HCT116 (cell line): ENCODE measurements at regions not wholly inside any gene's neighbourhood (a gene's known extent, or its start where the extent isn't known, plus 50 kb on each side); places are given as distances from the start of the nearest gene placed in this dataset.

ENCODE experiments used
- ATAC-seq: fragments of 200-7000 bp; cut with Tn5 transposase; 2 replicates; pipeline ENCODE4 v1.9.1; 2020; ENCODE audit warnings: mild to moderate bottlenecking, moderate library complexity
- BruUV-seq: library from RNA; stranded (reverse); fragments of 400-500 nt; replicated peaks from 2 replicates; lab custom pipeline; 2021; lab: Mats Ljungman, UMichigan
- CTCF ChIA-PET: fragments of 300-600 bp; sonication (Branson Sonifier 250); formaldehyde crosslinking; loops from one replicate; lab custom pipeline; 2021; ENCODE audit warnings: antibody characterized with exemption; lab: Charles Lee
- POLR2A ChIA-PET: fragments of 300-600, 350-600 bp; sonication (Branson Sonifier 250); formaldehyde crosslinking; loops from one replicate; lab custom pipeline; 2021; ENCODE audit warnings: antibody characterized with exemption; lab: Charles Lee
- RAD21 ChIA-PET, 2 experiments: fragments of 300-600 bp; sonication (Branson Sonifier 250); formaldehyde crosslinking; loops; one replicate each; lab custom pipeline; 2023; ENCODE audit warnings: low total read pairs in 2 of 2; ENCODE audit not compliant: uncharacterized antibody in 2 of 2, unreplicated experiment in 2 of 2, low non-redundant PET in 1 of 2; lab: Charles Lee
- DNase-seq: peaks from one replicate; pipeline ENCODE4 v3.0.0-alpha.2; 2010; ENCODE audit warnings: low read depth, low spot score
- H2AFZ ChIP-seq: fragments of 200-600 bp; shearing (Covaris generic), sonication (generic); 2 replicates; pipeline ENCODE4 v1.6.1; 2017; ENCODE audit warnings: low read depth, mixed run types, mixed read lengths, antibody characterized with exemption, low read length; ENCODE audit not compliant: poor library complexity, severe bottlenecking
- H3K27ac ChIP-seq: 2 replicates; pipeline ENCODE4 v1.5.1; 2012; ENCODE audit warnings: low read depth, low read length
- H3K27me3 ChIP-seq: fragments of 200-600 bp; sonication (generic); 2 replicates; pipeline ENCODE4 v1.6.1; 2016; ENCODE audit warnings: mixed run types, low read length, mixed read lengths; ENCODE audit not compliant: insufficient read depth
- H3K36me3 ChIP-seq, 2 experiments: fragments of 200-500 bp in 1 of 2; fragments of 200-600 bp in 1 of 2; sonication (Bioruptor generic) in 1 of 2; sonication (generic) in 1 of 2; 2 replicates each; pipeline versions ENCODE4 v1.5.1 to v1.6.1; 2014 to 2016; ENCODE audit warnings: low read length in 2 of 2, inconsistent platforms in 1 of 2, mixed read lengths in 1 of 2, mixed run types in 1 of 2; ENCODE audit not compliant: insufficient read depth in 2 of 2, control insufficient read depth in 1 of 2
- H3K4me1 ChIP-seq, 2 experiments: fragments of 200-600 bp in 1 of 2; sonication (generic) in 1 of 2; 2 replicates each; pipeline versions ENCODE4 v1.5.1 to v1.6.1; 2012 to 2017; ENCODE audit warnings: low read length in 2 of 2, inconsistent platforms in 1 of 2, mild to moderate bottlenecking in 1 of 2, mixed read lengths in 1 of 2, mixed run types in 1 of 2, moderate library complexity in 1 of 2; ENCODE audit not compliant: insufficient read depth in 2 of 2, control insufficient read depth in 1 of 2
- H3K4me2 ChIP-seq: fragments of 200-600 bp; sonication (generic); 2 replicates; pipeline ENCODE4 v1.6.1; 2017; ENCODE audit warnings: mixed run types, low read length, mixed read lengths
- H3K4me3 ChIP-seq, 2 experiments: fragments of 200-600 bp in 1 of 2; sonication (generic) in 1 of 2; replicated peaks in 1 of 2; 2 replicates each; pipeline ENCODE4 v1.5.1; 2011 to 2016; ENCODE audit warnings: low read length in 2 of 2, control low read depth in 1 of 2, low read depth in 1 of 2, mild to moderate bottlenecking in 1 of 2, mixed read lengths in 1 of 2, mixed run types in 1 of 2
- H3K79me2 ChIP-seq: fragments of 200-600 bp; sonication (generic); 2 replicates; pipeline ENCODE4 v1.6.1; 2017; ENCODE audit warnings: mild to moderate bottlenecking, mixed run types, low read length, moderate library complexity, mixed read lengths; ENCODE audit not compliant: insufficient read depth
- H3K9ac ChIP-seq: fragments of 200-600 bp; sonication (generic); 2 replicates; pipeline ENCODE4 v1.6.1; 2016; ENCODE audit warnings: low read length, mixed read lengths
- H3K9me2 ChIP-seq: fragments of 200-600 bp; sonication (generic), shearing (Covaris generic); 2 replicates; pipeline ENCODE4 v1.6.1; 2017; ENCODE audit warnings: mixed run types, mild to moderate bottlenecking, moderate library complexity; ENCODE audit not compliant: insufficient read depth
- H3K9me3 ChIP-seq, 2 experiments: fragments of 200-500 bp in 1 of 2; fragments of 200-600 bp in 1 of 2; sonication (Bioruptor generic) in 1 of 2; sonication (generic) in 1 of 2; 2 replicates each; pipeline ENCODE4 v1.6.1; 2014 to 2017; ENCODE audit warnings: low read length in 2 of 2, mixed read lengths in 2 of 2, inconsistent platforms in 1 of 2, low read depth in 1 of 2, mild to moderate bottlenecking in 1 of 2, mixed run types in 1 of 2, moderate library complexity in 1 of 2; ENCODE audit not compliant: control insufficient read depth in 1 of 2, insufficient read depth in 1 of 2
- H4K20me1 ChIP-seq: fragments of 200-600 bp; sonication (generic), shearing (Covaris generic); 2 replicates; pipeline ENCODE4 v1.6.1; 2017; ENCODE audit warnings: mixed run types, mild to moderate bottlenecking, moderate library complexity; ENCODE audit not compliant: insufficient read depth
- CBX3 ChIP-seq: IDR thresholded peaks from 2 replicates; pipeline ENCODE4 v1.6.1; 2012; ENCODE audit warnings: low read depth
- EGR1 ChIP-seq: IDR thresholded peaks from 2 replicates; pipeline ENCODE4 v1.6.1; 2012; ENCODE audit warnings: low read depth
- ELF1 ChIP-seq: IDR thresholded peaks from 2 replicates; pipeline ENCODE4 v1.6.1; 2012; ENCODE audit warnings: low read depth, borderline replicate concordance
- EZH2 ChIP-seq: fragments of 200-600 bp; sonication (generic); IDR thresholded peaks from 2 replicates; pipeline ENCODE4 v1.6.1; 2017; ENCODE audit warnings: antibody characterized with exemption, mixed run types
- FOSL1 ChIP-seq: IDR thresholded peaks from 2 replicates; pipeline ENCODE4 v1.6.1; 2012; ENCODE audit warnings: low read depth
- JUND ChIP-seq: IDR thresholded peaks from 2 replicates; pipeline ENCODE4 v1.6.1; 2012
- POLR2A ChIP-seq: IDR thresholded peaks from 2 replicates; pipeline ENCODE4 v1.7.0; 2011; ENCODE audit warnings: borderline replicate concordance; ENCODE audit not compliant: insufficient read depth, insufficient read length; ENCODE audit errors: extremely low read depth
- POLR2AphosphoS5 ChIP-seq: IDR thresholded peaks from 2 replicates; pipeline ENCODE4 v1.6.1; 2011; ENCODE audit warnings: mild to moderate bottlenecking, low read depth, low read length, moderate library complexity
- RAD21 ChIP-seq: IDR thresholded peaks from 2 replicates; pipeline ENCODE4 v1.6.1; 2012; ENCODE audit warnings: low read depth, mild to moderate bottlenecking
- SP1 ChIP-seq: IDR thresholded peaks from 2 replicates; pipeline ENCODE4 v1.6.1; 2012; ENCODE audit warnings: low read depth
- SRF ChIP-seq: IDR thresholded peaks from 2 replicates; pipeline ENCODE4 v1.6.1; 2012; ENCODE audit warnings: low read depth
- TCF7L2 ChIP-seq: IDR thresholded peaks from 2 replicates; pipeline ENCODE4 v1.7.0; 2011; ENCODE audit warnings: borderline replicate concordance, inconsistent platforms; ENCODE audit not compliant: insufficient read depth, insufficient read length; ENCODE audit errors: extremely low read depth
- YY1 ChIP-seq: IDR thresholded peaks from 2 replicates; pipeline ENCODE4 v1.6.1; 2011; ENCODE audit warnings: low read length, low read depth, moderate library complexity, mild to moderate bottlenecking; ENCODE audit not compliant: insufficient replicate concordance; ENCODE audit errors: extremely low read depth
- intact Hi-C: fragments of 100-400 bp; cut with micrococcal nuclease; formaldehyde crosslinking; loops from 2 replicates; pipeline ENCODE4 v1.10.0; 2022
- TF ChIP-seq, protein P1 (sequence below): IDR thresholded peaks from 2 replicates; pipeline ENCODE4 v1.6.1; 2012
- TF ChIP-seq, protein P2 (sequence below): IDR thresholded peaks from 2 replicates; pipeline ENCODE4 v1.6.1; 2012; ENCODE audit warnings: low read depth
- TF ChIP-seq, protein P3 (sequence below), 3 experiments: fragments of 200-600 bp in 1 of 3; sonication (generic) in 1 of 3; IDR thresholded peaks in 2 of 3; conservative IDR thresholded peaks in 1 of 3; 2 replicates each; pipeline ENCODE4 v1.5.1; 2012 to 2017; ENCODE audit warnings: low read depth in 2 of 3, low read length in 2 of 3, antibody characterized with exemption in 1 of 3, borderline replicate concordance in 1 of 3, control low read depth in 1 of 3, mild to moderate bottlenecking in 1 of 3, mixed read lengths in 1 of 3, mixed run types in 1 of 3, moderate library complexity in 1 of 3; ENCODE audit not compliant: insufficient read depth in 1 of 3
- TF ChIP-seq, protein P4 (sequence below): IDR thresholded peaks from 2 replicates; pipeline ENCODE4 v1.6.1; 2012

DNA sequence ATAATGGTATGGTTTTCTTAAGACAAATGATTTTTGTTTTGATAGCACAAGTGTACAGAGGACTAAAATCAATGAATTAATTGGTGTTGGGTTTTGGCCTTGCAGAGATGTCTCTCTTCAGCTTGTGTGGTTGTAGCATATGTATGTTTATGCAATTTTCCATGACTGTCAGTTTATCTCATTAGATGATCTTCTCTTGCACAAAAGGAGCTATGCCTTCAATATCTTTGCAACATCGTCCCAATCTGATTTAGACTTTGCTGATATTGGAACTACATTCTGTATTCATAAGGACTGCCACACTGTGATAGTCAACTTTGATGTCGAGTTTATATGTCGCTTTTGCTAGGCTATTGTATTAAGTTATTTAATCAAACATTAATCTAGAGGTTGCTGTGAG is 140.0 kb upstream of the TAF11L2 start:
- intact Hi-C loops = no loop called here

More for the DNA sequence above, 140.0 kb upstream of the TAF11L2 start:
- TF ChIP-seq POLR2A (no peak), EZH2 (no peak), ELF1 (no peak), JUND (no peak), SP1 (no peak), FOSL1 (no peak), SRF (no peak), TCF7L2 (no peak), RAD21 (no peak), CBX3 (no peak), EGR1 (no peak), YY1 (no peak), POLR2AphosphoS5 (no peak)
- TF ChIP-seq, protein P1, sequence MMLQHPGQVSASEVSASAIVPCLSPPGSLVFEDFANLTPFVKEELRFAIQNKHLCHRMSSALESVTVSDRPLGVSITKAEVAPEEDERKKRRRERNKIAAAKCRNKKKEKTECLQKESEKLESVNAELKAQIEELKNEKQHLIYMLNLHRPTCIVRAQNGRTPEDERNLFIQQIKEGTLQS = no peak
- TF ChIP-seq, protein P2, sequence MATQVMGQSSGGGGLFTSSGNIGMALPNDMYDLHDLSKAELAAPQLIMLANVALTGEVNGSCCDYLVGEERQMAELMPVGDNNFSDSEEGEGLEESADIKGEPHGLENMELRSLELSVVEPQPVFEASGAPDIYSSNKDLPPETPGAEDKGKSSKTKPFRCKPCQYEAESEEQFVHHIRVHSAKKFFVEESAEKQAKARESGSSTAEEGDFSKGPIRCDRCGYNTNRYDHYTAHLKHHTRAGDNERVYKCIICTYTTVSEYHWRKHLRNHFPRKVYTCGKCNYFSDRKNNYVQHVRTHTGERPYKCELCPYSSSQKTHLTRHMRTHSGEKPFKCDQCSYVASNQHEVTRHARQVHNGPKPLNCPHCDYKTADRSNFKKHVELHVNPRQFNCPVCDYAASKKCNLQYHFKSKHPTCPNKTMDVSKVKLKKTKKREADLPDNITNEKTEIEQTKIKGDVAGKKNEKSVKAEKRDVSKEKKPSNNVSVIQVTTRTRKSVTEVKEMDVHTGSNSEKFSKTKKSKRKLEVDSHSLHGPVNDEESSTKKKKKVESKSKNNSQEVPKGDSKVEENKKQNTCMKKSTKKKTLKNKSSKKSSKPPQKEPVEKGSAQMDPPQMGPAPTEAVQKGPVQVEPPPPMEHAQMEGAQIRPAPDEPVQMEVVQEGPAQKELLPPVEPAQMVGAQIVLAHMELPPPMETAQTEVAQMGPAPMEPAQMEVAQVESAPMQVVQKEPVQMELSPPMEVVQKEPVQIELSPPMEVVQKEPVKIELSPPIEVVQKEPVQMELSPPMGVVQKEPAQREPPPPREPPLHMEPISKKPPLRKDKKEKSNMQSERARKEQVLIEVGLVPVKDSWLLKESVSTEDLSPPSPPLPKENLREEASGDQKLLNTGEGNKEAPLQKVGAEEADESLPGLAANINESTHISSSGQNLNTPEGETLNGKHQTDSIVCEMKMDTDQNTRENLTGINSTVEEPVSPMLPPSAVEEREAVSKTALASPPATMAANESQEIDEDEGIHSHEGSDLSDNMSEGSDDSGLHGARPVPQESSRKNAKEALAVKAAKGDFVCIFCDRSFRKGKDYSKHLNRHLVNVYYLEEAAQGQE = no peak
- TF ChIP-seq, protein P3, sequence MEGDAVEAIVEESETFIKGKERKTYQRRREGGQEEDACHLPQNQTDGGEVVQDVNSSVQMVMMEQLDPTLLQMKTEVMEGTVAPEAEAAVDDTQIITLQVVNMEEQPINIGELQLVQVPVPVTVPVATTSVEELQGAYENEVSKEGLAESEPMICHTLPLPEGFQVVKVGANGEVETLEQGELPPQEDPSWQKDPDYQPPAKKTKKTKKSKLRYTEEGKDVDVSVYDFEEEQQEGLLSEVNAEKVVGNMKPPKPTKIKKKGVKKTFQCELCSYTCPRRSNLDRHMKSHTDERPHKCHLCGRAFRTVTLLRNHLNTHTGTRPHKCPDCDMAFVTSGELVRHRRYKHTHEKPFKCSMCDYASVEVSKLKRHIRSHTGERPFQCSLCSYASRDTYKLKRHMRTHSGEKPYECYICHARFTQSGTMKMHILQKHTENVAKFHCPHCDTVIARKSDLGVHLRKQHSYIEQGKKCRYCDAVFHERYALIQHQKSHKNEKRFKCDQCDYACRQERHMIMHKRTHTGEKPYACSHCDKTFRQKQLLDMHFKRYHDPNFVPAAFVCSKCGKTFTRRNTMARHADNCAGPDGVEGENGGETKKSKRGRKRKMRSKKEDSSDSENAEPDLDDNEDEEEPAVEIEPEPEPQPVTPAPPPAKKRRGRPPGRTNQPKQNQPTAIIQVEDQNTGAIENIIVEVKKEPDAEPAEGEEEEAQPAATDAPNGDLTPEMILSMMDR (IDR thresholded peaks at IDR 0.05 in 2 of 3, conservative IDR thresholded peaks at IDR 0.05 in 1 of 3; ENCODE audit: borderline replicate concordance in 1 of 3, insufficient read depth in 1 of 3, low read depth in 2 of 3, low read length in 2 of 3) = no peak
- TF ChIP-seq, protein P4, sequence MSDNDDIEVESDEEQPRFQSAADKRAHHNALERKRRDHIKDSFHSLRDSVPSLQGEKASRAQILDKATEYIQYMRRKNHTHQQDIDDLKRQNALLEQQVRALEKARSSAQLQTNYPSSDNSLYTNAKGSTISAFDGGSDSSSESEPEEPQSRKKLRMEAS = no peak
- Histone ChIP-seq H3K9ac (no peak overlapping the region), H2AFZ (no peak overlapping the region), H3K9me3 (no peaks in the 10 kb centered on the region), H4K20me1 (no peaks in the 10 kb centered on the region), H3K36me3 (no peaks in the 10 kb centered on the region), H3K27ac (no peak overlapping the region), H3K4me2 (no peak overlapping the region), H3K27me3 (no peaks in the 10 kb centered on the region), H3K79me2 (no peaks in the 10 kb centered on the region), H3K4me3 (no peak overlapping the region), H3K4me1 (no peaks in the 10 kb centered on the region), H3K9me2 (no peaks in the 10 kb centered on the region)
- ChIA-PET RAD21 (no interaction called here), CTCF (no interaction called here), POLR2A (no interaction called here)
- BruUV-seq = no TSS peak
- ATAC-seq (no peak), DNase-seq (no peak)
